Astrocyte (in vitro differentiated cells and primary cell): ENCODE measurements at regions not wholly inside any gene's neighbourhood (a gene's known extent, or its start where the extent isn't known, plus 50 kb on each side); places are given as distances from the start of the nearest gene placed in this dataset.

Source experiments
- DNase-seq: peaks from one replicate; pipeline ENCODE4 v3.0.0-alpha.2; 2010; ENCODE audit warnings: low read depth
- FAIRE-seq: peaks from 2 replicates; lab custom pipeline; 2011; peaks lifted over from hg19 to GRCh38; lab: Jason Lieb, UNC
- H2AFZ ChIP-seq: 2 replicates; pipeline ENCODE4 v1.6.0; 2012; ENCODE audit warnings: low read depth, low read length, inconsistent platforms
- H3K27ac ChIP-seq: 2 replicates; pipeline ENCODE4 v1.5.1; 2011; ENCODE audit warnings: low read depth, low read length, inconsistent platforms
- H3K27me3 ChIP-seq: 2 replicates; pipeline ENCODE4 v1.6.0; 2011; ENCODE audit warnings: low read length, inconsistent platforms; ENCODE audit not compliant: insufficient read depth
- H3K36me3 ChIP-seq: 2 replicates; pipeline ENCODE4 v1.5.1; 2011; ENCODE audit warnings: low read length, inconsistent platforms; ENCODE audit not compliant: insufficient read depth
- H3K4me1 ChIP-seq: 2 replicates; pipeline ENCODE4 v1.5.1; 2011; ENCODE audit warnings: low read length, inconsistent platforms; ENCODE audit not compliant: insufficient read depth
- H3K4me2 ChIP-seq: 2 replicates; pipeline ENCODE4 v1.6.0; 2012; ENCODE audit warnings: low read length, inconsistent platforms
- H3K4me3 ChIP-seq: 2 replicates; pipeline ENCODE4 v1.5.1; 2011; ENCODE audit warnings: low read depth, mild to moderate bottlenecking, low read length, inconsistent platforms; ENCODE audit not compliant: insufficient read depth
- H3K79me2 ChIP-seq: 2 replicates; pipeline ENCODE4 v1.6.0; 2012; ENCODE audit warnings: mild to moderate bottlenecking, low read length, inconsistent platforms; ENCODE audit not compliant: insufficient read depth
- H3K9ac ChIP-seq: 2 replicates; pipeline ENCODE4 v1.6.0; 2012; ENCODE audit warnings: mild to moderate bottlenecking, low read length, inconsistent platforms
- H3K9me3 ChIP-seq: 2 replicates; pipeline ENCODE4 v1.5.1; 2012; ENCODE audit warnings: low read depth, mild to moderate bottlenecking, low read length, inconsistent platforms; ENCODE audit not compliant: insufficient read depth
- H4K20me1 ChIP-seq: 2 replicates; pipeline ENCODE4 v1.6.0; 2012; ENCODE audit warnings: low read length, inconsistent platforms; ENCODE audit not compliant: insufficient read depth
- H3K27ac Mint-ChIP-seq: one replicate; pipeline ENCODE4 v1.8.0; 2021; ENCODE audit warnings: mild to moderate bottlenecking, mixed read lengths; ENCODE audit not compliant: unreplicated experiment
- H3K27me3 Mint-ChIP-seq: one replicate; pipeline ENCODE4 v1.8.0; 2021; ENCODE audit warnings: low read depth, mixed read lengths; ENCODE audit not compliant: unreplicated experiment
- H3K36me3 Mint-ChIP-seq: one replicate; pipeline ENCODE4 v1.8.0; 2021; ENCODE audit warnings: low read depth, mixed read lengths; ENCODE audit not compliant: unreplicated experiment
- H3K4me1 Mint-ChIP-seq: one replicate; pipeline ENCODE4 v1.8.0; 2021; ENCODE audit warnings: low read depth, mixed read lengths; ENCODE audit not compliant: unreplicated experiment
- H3K4me3 Mint-ChIP-seq: one replicate; pipeline ENCODE4 v1.8.0; 2021; ENCODE audit warnings: mild to moderate bottlenecking, moderate library complexity, mixed read lengths; ENCODE audit not compliant: unreplicated experiment
- H3K9me3 Mint-ChIP-seq: one replicate; pipeline ENCODE4 v1.8.0; 2021; ENCODE audit warnings: mild to moderate bottlenecking, mixed read lengths; ENCODE audit not compliant: unreplicated experiment
- EZH2 ChIP-seq: IDR thresholded peaks from 2 replicates; pipeline ENCODE4 v1.6.1; 2012; ENCODE audit warnings: mild to moderate bottlenecking, low read length, inconsistent platforms; ENCODE audit not compliant: insufficient read depth
- TF ChIP-seq, protein P1 (sequence below): IDR thresholded peaks from 2 replicates; pipeline ENCODE4 v1.5.1; 2011; ENCODE audit warnings: low read depth, mild to moderate bottlenecking, inconsistent platforms, low read length, moderate library complexity; ENCODE audit not compliant: insufficient read depth

DNA sequence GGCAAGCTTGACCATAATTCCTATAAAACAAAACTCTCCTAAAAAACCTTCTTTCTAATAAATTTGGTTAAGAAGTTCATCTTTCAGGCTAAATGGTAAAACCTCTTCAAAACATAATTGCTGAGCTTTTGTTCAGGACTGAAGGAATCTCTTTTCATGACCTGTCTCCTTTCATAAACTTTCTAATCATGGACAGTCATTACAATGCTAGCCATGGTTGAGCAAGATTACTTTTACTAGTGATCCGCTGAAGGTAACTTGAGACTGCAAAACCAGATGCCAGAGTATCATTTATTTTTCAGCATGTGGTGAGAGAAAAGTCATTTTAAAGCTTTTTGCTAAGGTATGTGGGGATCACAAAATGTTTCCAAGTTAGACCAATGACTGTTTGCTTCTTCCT lies 186.4 kb upstream of the RHOBTB1 start:
- no peak overlapping the region for H3K9ac ChIP-seq
- no peak for FAIRE-seq
- TF ChIP-seq, protein P1, sequence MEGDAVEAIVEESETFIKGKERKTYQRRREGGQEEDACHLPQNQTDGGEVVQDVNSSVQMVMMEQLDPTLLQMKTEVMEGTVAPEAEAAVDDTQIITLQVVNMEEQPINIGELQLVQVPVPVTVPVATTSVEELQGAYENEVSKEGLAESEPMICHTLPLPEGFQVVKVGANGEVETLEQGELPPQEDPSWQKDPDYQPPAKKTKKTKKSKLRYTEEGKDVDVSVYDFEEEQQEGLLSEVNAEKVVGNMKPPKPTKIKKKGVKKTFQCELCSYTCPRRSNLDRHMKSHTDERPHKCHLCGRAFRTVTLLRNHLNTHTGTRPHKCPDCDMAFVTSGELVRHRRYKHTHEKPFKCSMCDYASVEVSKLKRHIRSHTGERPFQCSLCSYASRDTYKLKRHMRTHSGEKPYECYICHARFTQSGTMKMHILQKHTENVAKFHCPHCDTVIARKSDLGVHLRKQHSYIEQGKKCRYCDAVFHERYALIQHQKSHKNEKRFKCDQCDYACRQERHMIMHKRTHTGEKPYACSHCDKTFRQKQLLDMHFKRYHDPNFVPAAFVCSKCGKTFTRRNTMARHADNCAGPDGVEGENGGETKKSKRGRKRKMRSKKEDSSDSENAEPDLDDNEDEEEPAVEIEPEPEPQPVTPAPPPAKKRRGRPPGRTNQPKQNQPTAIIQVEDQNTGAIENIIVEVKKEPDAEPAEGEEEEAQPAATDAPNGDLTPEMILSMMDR: no peak
- TF ChIP-seq EZH2: no peak

GRCh38 chr10:61128196-61128595 lies 184.2 kb upstream of the RHOBTB1 start:
- no peaks in the 10 kb centered on the region for H4K20me1 ChIP-seq
- no peaks in the 10 kb centered on the region for H3K27me3 ChIP-seq
- no peaks in the 10 kb centered on the region for H3K9me3 ChIP-seq
- FAIRE-seq (no peak), DNase-seq (no peak)
- H3K9ac ChIP-seq: no peak overlapping the region
- H2AFZ ChIP-seq: no peak overlapping the region
- no peaks in the 10 kb centered on the region for H3K36me3 ChIP-seq
- TF ChIP-seq, protein P1: no peak
- TF ChIP-seq EZH2: no peak
- H3K4me1 ChIP-seq: no peaks in the 10 kb centered on the region
- no peak overlapping the region for H3K27ac ChIP-seq
- Mint-ChIP-seq H3K4me1 (no peaks in the 10 kb centered on the region), H3K27ac (no peak overlapping the region), H3K36me3 (no peaks in the 10 kb centered on the region), H3K9me3 (no peaks in the 10 kb centered on the region), H3K4me3 (no peak overlapping the region), H3K27me3 (no peaks in the 10 kb centered on the region)
- H3K4me3 ChIP-seq: no peak overlapping the region
- no peak overlapping the region for H3K4me2 ChIP-seq
- no peaks in the 10 kb centered on the region for H3K79me2 ChIP-seq

More for the DNA sequence above, 186.4 kb upstream of the RHOBTB1 start:
- Mint-ChIP-seq H3K27me3 (no peaks in the 10 kb centered on the region), H3K36me3 (peaks cover 2% of the 10 kb centered on the region), H3K4me3 (no peak overlapping the region), H3K9me3 (no peaks in the 10 kb centered on the region), H3K4me1 (no peaks in the 10 kb centered on the region), H3K27ac (no peak overlapping the region)
- Histone ChIP-seq H4K20me1 (no peaks in the 10 kb centered on the region), H3K4me1 (no peaks in the 10 kb centered on the region), H3K79me2 (no peaks in the 10 kb centered on the region), H3K9me3 (no peaks in the 10 kb centered on the region), H3K27ac (no peak overlapping the region), H3K36me3 (no peaks in the 10 kb centered on the region), H3K4me2 (no peak overlapping the region), H2AFZ (no peak overlapping the region), H3K27me3 (no peaks in the 10 kb centered on the region), H3K4me3 (no peak overlapping the region)
- peak; percentile 67 for DNase-seq

GRCh38 chr10:61125560-61126170 lies 181.7 kb upstream of the RHOBTB1 start:
- Histone ChIP-seq H3K36me3 (no peaks in the 10 kb centered on the region), H3K4me2 (no peak overlapping the region), H3K4me1 (no peaks in the 10 kb centered on the region), H3K79me2 (no peaks in the 10 kb centered on the region), H3K9ac (no peak overlapping the region), H3K4me3 (no peak overlapping the region), H3K27ac (no peak overlapping the region), H4K20me1 (no peaks in the 10 kb centered on the region), H2AFZ (no peak overlapping the region), H3K27me3 (no peaks in the 10 kb centered on the region), H3K9me3 (no peaks in the 10 kb centered on the region)
- H3K27me3 Mint-ChIP-seq: no peaks in the 10 kb centered on the region
- DNase-seq: no peak
- no peaks in the 10 kb centered on the region for H3K9me3 Mint-ChIP-seq
- H3K27ac Mint-ChIP-seq: no peak overlapping the region
- no peak for TF ChIP-seq EZH2
- H3K4me1 Mint-ChIP-seq: no peaks in the 10 kb centered on the region
- no peak for FAIRE-seq
- no peak overlapping the region for H3K4me3 Mint-ChIP-seq
- H3K36me3 Mint-ChIP-seq: no peaks in the 10 kb centered on the region
